NCI-H146 (cell line): ENCODE measurements at regions not wholly inside any gene's neighbourhood (a gene's known extent, or its start where the extent isn't known, plus 50 kb on each side); places are given as distances from the start of the nearest gene placed in this dataset.
"Not testable (repeated sequence)": the region's sequence is repeated elsewhere in the genome, so short reads cannot be mapped to it uniquely, and the experiment has no call there.

Experiments used
- DNase-seq: peaks from one replicate; lab custom pipeline; 2025; lab: John Stamatoyannopoulos, UW

- DNase-seq: no peak
These were observed 128.5 kb upstream of the VKORC1L1 start for GRCh38 chr7:65744406-65744805.

GRCh38 chr7:65746398-65746669 is 126.5 kb upstream of the VKORC1L1 start:
- no peak for DNase-seq

GRCh38 chr7:65749039-65749438 is 123.8 kb upstream of the VKORC1L1 start:
- DNase-seq: no peak

- no peak for DNase-seq
These were observed 123.4 kb upstream of the VKORC1L1 start for GRCh38 chr7:65749518-65749917.

- peak; percentile 92 for DNase-seq
These were observed 122.1 kb upstream of the VKORC1L1 start for GRCh38 chr7:65750511-65751344.

GRCh38 chr7:65754070-65754469 is 118.8 kb upstream of the VKORC1L1 start:
- DNase-seq: not testable (repeated sequence)

GRCh38 chr7:65758991-65759390 is 113.9 kb upstream of the VKORC1L1 start:
- not testable (repeated sequence) for DNase-seq

GRCh38 chr7:65762712-65763111 is 110.2 kb upstream of the VKORC1L1 start:
- not testable (repeated sequence) for DNase-seq

- not testable (repeated sequence) for DNase-seq
These were observed 109.8 kb upstream of the VKORC1L1 start for GRCh38 chr7:65763114-65763513.

- DNase-seq: peak; percentile 89
These were observed 102.2 kb upstream of the VKORC1L1 start for GRCh38 chr7:65770473-65771225.

- DNase-seq: not testable (repeated sequence)
These were observed 101.7 kb upstream of the VKORC1L1 start for GRCh38 chr7:65771226-65771569.

- not testable (repeated sequence) for DNase-seq
These were observed 96.2 kb upstream of the VKORC1L1 start for GRCh38 chr7:65776677-65777076.

- DNase-seq: not testable (repeated sequence)
These were observed 82.9 kb upstream of the VKORC1L1 start for GRCh38 chr7:65789943-65790342.

- not testable (repeated sequence) for DNase-seq
These were observed 81.1 kb upstream of the VKORC1L1 start for GRCh38 chr7:65791788-65792187.

- DNase-seq: not testable (repeated sequence)
These were observed 80.1 kb upstream of the VKORC1L1 start for GRCh38 chr7:65792726-65793125.

- DNase-seq: not testable (repeated sequence)
These were observed 78.0 kb upstream of the VKORC1L1 start for GRCh38 chr7:65794671-65795391.

GRCh38 chr7:65795392-65795716 is 77.5 kb upstream of the VKORC1L1 start:
- not testable (repeated sequence) for DNase-seq

GRCh38 chr7:65796205-65796604 is 76.7 kb upstream of the VKORC1L1 start:
- no peak for DNase-seq

GRCh38 chr7:65797086-65797485 is 75.8 kb upstream of the VKORC1L1 start:
- DNase-seq: not testable (repeated sequence)

- DNase-seq: not testable (repeated sequence)
These were observed 75.3 kb upstream of the VKORC1L1 start for GRCh38 chr7:65797566-65797965.

GRCh38 chr7:65798111-65799075 is 74.5 kb upstream of the VKORC1L1 start:
- DNase-seq: no peak

- not testable (repeated sequence) for DNase-seq
These were observed 72.7 kb upstream of the VKORC1L1 start for GRCh38 chr7:65800191-65800590.
